Tongue (tissue), 1 donor: ENCODE measurements at regions not wholly inside any gene's neighbourhood (a gene's known extent, or its start where the extent isn't known, plus 50 kb on each side); places are given as distances from the start of the nearest gene placed in this dataset.

Experiments used
- DNase-seq: peaks from one replicate; pipeline ENCODE4 v3.0.0-alpha.2; 2015

- DNase-seq = no peak
These were observed 750.7 kb downstream of the KCNJ18 start for GRCh38 chr17:22443061-22443460.

- no peak for DNase-seq
These were observed 760.9 kb downstream of the KCNJ18 start for GRCh38 chr17:22453181-22453580.

DNA sequence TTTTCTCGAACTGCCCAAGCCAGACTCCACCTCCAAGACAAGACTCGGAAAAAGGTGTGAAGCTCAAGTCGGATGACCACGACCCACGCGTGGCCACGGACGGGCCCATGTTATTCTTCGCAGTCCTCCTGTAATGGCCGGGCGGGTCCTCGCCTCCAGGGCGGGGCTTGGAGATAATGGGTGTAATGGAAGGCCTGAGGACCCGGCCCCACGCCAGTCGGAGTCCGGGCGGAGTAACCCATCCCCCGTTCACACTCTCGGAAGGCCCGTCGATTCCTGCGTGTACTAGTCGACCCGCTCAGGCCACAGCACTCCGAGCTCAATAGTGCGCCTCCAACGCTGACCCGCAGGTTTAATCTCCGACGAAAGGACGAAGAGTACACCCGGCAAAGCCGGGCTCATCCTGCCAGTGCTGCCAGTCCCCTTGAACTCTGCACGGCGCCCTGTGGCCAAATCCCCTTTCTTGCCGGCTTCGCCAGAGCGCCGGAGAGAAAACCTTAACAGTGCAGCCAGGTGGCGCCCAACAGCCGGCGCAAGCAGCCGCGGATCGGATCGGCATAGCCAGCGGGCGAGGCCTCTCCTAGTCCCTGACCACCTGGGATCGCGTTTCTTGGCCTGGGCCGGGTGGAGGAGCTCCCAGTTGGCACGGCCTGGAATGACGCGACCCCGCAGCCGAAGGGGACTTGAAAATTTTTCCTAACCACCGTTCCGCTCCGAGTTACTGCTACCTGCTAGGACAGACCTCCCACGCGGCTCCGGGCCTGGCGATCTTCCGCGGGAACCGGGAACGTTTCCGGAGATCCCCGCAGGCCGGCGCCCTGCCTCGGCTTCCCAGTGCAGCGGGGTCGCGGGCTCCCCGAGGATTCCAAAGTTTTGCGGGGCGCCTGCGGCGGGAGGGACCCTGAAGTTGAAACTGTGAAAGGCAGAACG, 762.0 kb downstream of the KCNJ18 start:
- DNase-seq = no peak

- DNase-seq = no peak
These were observed 767.1 kb downstream of the KCNJ18 start for GRCh38 chr17:22459331-22459952.

- DNase-seq = no peak
These were observed 767.6 kb downstream of the KCNJ18 start for GRCh38 chr17:22459953-22460350.

- DNase-seq = no peak
These were observed 768.2 kb downstream of the KCNJ18 start for GRCh38 chr17:22460461-22461063.

- DNase-seq = no peak
These were observed 769.3 kb downstream of the KCNJ18 start for GRCh38 chr17:22461460-22462145.

DNA sequence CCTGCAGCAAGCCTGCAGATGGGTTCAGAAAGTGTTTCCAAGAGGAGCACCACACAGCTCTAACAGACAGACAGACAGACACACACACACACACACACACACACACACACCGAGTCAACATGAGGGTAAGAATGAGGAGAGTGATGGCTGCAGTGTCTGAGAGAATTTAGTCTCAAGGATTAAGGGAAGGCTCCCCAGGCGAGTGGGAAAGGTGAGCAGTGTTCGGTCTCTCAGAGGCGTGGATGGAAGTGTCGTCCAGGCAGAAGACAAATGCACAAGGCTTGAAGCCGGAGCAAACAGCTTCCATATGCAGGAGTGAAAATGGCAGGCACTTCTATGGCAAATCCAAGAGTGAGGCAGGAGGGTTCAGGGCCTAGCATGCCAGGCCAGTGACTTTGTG, 770.1 kb downstream of the KCNJ18 start:
- DNase-seq = no peak

DNA sequence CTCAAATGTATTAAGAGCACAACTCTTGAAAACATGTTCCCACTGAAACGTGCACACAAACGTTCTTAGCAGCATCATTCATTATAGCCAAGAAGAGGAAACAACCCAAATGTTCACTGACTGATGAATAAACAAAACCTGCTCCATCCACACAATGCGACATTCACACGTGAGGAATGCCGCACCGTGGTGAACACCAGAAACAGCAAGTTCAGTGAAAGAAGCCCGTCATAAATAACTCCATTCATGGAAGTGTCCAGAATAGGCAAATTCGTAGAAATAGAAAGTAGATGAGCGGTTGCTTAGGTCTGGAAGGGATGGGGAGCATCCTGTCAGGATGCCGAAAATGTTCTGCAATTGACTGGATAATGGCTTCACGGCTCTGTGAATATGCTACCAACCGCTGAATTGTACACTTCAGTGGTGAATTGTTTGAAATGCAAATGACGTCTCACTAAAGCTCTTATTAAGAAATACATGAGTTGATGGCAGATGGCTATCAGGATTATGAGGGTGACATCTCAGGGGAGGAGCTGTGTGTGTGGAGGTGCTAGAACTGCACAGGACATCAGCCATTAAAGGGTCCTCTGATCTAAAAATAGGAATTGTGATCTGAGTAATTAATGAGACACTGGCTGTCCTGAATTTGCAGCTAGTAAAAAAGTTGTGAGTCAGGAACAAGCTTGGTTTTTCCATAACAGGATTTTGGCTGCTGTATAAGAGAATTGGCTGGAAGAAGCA, 771.0 kb downstream of the KCNJ18 start:
- no peak for DNase-seq

DNA sequence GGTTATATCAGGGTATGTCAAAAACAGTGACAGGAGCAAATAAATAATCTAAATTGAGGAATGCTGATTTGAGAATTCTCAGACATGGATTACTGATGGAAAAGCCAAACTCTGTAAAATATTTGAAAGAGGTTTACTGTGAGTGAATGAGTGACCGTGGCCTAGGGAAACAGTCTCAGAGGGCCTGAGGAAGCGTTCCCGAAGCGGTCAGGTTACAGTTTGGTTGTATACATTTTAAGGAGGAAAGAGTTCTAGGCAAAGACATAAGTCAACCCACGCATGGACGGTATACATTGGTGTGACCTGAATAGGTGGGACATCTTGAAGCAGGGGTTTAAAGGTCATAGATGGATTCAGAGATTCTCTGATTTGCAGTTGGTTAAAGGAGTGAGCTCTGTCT, 771.7 kb downstream of the KCNJ18 start:
- DNase-seq = no peak

DNA sequence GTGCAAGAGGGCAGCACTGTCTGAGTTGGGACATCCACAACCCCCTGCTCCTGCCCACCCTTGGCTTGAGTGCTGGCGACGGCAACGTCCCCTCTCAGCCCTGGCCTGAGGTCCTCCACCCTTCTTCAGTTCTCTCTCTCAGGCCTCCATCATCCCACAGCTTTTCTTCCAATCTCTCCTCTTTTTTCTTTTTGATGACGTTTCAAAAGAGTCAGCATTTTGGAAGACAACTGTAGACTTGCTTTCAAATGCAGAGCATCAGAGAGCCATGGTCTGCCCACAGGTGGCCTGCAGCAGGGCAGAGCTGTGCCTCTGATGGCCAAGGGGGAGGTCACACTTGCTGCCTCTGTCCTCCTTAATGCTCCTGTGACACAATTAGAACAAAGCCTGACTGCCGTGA, 775.4 kb downstream of the KCNJ18 start:
- no peak for DNase-seq

- no peak for DNase-seq
These were observed 777.0 kb downstream of the KCNJ18 start for GRCh38 chr17:22469101-22469880.

- no peak for DNase-seq
These were observed 777.6 kb downstream of the KCNJ18 start for GRCh38 chr17:22469941-22470340.

DNA sequence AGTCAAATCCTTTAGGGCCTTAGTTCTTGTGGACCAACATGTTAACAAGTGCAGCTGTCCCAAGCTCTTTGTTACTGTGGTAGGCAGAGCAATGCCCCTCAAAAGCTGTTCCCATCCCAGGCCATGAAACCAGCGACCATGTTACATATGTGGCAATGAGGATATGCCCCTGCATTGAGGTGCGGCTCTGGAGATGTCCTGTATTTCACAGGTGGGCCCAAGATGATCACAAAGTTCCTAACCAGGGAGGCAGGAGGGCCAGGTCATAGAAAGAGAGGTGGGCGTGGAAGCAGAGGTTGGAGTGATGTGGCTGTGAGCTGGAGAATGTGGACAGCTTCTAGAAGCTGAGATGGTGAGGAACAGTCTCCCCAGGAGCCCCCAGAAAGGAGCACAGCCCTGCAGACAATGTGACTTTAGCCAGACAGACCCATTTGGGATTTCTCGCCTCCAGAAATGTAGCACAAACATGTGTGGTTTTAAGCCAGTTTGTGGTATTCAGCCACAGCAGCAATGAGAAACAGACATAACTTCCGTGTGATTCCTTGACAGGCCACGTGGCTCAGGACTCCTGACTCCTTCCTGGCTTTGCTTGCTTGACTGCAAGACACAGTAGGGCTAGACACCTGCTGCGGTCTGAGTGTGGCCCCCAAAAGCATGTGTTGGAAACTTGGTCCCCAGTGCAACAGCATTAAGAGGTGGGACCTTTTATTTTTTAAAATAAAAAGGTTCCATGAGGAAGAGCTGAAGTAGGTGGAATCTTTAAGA, 778.3 kb downstream of the KCNJ18 start:
- DNase-seq = no peak

GRCh38 chr17:22484826-22485225, 792.5 kb downstream of the KCNJ18 start:
- DNase-seq = no peak

DNA sequence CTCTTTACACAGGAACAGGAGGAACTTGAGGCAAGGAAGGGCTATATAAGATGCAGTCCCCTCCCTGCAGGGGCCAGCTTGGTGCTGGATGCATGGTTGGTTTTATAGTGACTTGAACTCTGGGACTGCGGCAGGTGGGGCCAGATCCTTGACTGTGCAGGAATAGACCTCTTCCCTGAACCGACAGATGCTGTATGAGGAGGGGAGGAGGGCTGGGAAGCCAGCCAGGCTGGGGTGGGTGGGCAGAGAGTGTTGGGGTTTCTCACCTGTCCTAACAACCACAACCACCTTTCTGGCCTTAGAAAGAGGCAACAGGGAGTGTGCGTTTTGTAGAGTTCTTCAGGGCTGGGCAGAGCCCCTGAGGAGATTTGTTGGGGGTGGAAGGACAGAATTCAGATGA, 798.1 kb downstream of the KCNJ18 start:
- no peak for DNase-seq

DNA sequence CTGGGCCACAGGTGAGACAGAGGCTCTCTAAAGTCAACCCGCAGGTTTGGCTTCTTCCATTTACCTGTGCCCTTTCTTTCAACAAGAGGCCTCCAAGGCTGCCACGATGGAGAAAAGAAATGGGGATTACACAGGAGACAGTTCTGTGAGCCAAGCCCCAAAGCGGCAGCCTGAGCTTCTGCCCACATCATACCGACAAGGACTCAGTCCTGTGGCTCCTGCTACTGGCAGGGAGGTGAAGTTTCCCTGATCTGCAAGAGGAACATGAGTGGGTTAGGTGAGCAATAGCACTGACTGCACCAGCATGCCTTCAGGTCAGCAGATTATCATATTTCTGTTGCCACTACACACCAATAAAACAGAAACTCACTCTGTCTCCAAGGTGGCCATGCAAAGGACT, 800.0 kb downstream of the KCNJ18 start:
- no peak for DNase-seq

DNA sequence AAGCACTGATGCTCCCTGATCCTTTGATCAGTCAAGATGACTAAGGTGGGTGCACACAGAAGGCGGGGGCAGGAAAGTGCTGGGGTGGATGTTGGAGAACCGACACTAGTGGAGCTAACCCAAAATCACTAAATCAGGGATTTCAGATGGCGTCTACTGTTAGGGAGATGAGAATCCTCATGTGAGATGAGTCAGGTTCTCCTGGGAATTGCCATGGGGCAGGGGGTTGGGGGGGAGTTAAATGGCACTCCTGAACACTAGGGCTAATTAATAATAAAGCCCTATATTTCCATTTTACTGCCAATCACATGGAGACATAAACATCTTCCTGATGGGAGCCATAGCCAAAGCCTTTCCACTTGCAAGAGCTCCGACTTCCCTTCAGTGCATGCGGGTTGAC, 804.1 kb downstream of the KCNJ18 start:
- no peak for DNase-seq

DNA sequence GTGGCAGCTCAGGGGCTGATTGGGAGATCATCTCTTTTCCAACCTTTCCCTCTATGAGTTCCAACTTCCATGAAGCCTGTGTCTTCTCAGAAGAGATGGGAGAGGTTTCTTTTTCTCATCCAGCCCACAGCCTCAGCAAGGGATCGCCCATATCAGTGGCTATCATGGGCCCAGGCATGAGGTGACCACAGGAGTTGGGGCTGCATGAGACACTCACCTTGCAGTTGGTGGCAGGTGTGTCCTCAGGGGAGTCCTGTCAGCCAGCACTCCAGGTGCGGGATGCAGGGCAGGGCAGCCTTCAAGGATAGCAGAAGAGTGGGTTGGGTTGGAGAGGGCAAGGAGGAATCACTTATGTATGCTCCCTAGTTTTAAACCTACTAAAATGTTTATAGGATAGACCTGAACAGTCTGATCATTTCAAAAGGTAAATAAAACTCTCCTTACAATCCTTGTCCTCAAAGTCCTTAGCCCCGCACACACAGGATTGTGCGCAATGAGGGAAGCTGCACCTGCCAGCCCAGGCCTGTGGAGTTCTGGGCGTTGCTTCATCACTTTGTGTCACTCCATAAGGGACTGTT, 811.1 kb downstream of the KCNJ18 start:
- no peak for DNase-seq

- DNase-seq = no peak
These were observed 813.3 kb downstream of the KCNJ18 start for GRCh38 chr17:22505660-22506059.
